C4-2B (cell line): ENCODE measurements at regions not wholly inside any gene's neighbourhood (a gene's known extent, or its start where the extent isn't known, plus 50 kb on each side); places are given as distances from the start of the nearest gene placed in this dataset.

ENCODE experiments used
- CTCF ChIP-seq: fragments of 450-650 bp; conservative IDR thresholded peaks from 2 replicates; pipeline ENCODE4 v1.5.1; 2017; ENCODE audit warnings: mild to moderate bottlenecking
- ZFX ChIP-seq: fragments of 450-650 bp; IDR thresholded peaks from 2 replicates; pipeline ENCODE4 v1.6.1; 2017

DNA sequence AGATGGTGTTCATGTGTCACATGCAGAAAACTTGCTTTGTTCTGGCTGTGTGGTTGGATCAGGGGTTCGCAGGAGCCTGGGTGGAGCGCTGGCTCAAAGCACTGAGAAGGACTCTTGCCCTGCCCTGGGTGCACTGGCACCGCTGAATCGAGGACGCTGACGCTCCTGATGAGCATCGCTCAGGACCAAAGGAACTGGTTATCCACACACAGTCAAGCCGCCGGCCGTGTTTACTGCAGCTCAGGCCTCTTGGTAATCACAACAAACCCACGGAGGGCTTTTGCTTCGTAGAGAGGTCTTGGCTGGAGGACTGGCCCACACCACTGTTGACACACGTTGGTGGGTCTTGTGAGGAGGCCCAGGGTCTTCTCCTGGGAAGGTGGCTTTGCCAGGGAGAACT lies 299.4 kb upstream of the IRX2 start:
- TF ChIP-seq CTCF (no peak), ZFX (no peak)
